Hepatocyte (in vitro differentiated cells): ENCODE measurements at regions not wholly inside any gene's neighbourhood (a gene's known extent, or its start where the extent isn't known, plus 50 kb on each side); places are given as distances from the start of the nearest gene placed in this dataset.

Experiments used
- DNase-seq: peaks from one replicate; pipeline ENCODE4 v3.0.0-alpha.2; 2016; ENCODE audit warnings: low spot score
- H2AFZ ChIP-seq: fragments of 200-600 bp; sonication (generic); 2 replicates; pipeline ENCODE4 v1.6.0; 2016; ENCODE audit warnings: antibody characterized with exemption, mild to moderate bottlenecking
- H3K27ac ChIP-seq: fragments of 200-600 bp; sonication (generic); 2 replicates; pipeline ENCODE4 v1.5.1; 2016; ENCODE audit warnings: mild to moderate bottlenecking
- H3K27me3 ChIP-seq: fragments of 200-600 bp; sonication (generic); 2 replicates; pipeline ENCODE4 v1.6.1; 2016
- H3K36me3 ChIP-seq: fragments of 200-600 bp; sonication (generic); replicated peaks from 2 replicates; pipeline ENCODE4 v1.5.1; 2016; ENCODE audit warnings: low read depth; ENCODE audit not compliant: insufficient read depth
- H3K4me1 ChIP-seq: fragments of 200-600 bp; sonication (generic); 2 replicates; pipeline ENCODE4 v1.5.1; 2016; ENCODE audit warnings: mild to moderate bottlenecking, moderate library complexity; ENCODE audit not compliant: insufficient read depth
- H3K4me2 ChIP-seq: fragments of 200-600 bp; sonication (generic); 2 replicates; pipeline ENCODE4 v1.6.0; 2016
- H3K4me3 ChIP-seq: fragments of 200-600 bp; sonication (generic); 2 replicates; pipeline ENCODE4 v1.5.1; 2016; ENCODE audit warnings: mild to moderate bottlenecking
- H3K79me2 ChIP-seq: fragments of 200-600 bp; sonication (generic); 2 replicates; pipeline ENCODE4 v1.6.0; 2017; ENCODE audit warnings: mild to moderate bottlenecking
- H3K9me2 ChIP-seq: fragments of 200-600 bp; sonication (generic); replicated peaks from 2 replicates; pipeline ENCODE4 v1.6.0; 2017; ENCODE audit warnings: mild to moderate bottlenecking; ENCODE audit not compliant: insufficient read depth
- H3K9me3 ChIP-seq: fragments of 200-600 bp; sonication (generic); 2 replicates; pipeline ENCODE4 v1.5.1; 2016; ENCODE audit warnings: low read depth, mild to moderate bottlenecking
- H4K20me1 ChIP-seq: fragments of 200-600 bp; sonication (generic); 2 replicates; pipeline ENCODE4 v1.6.0; 2016; ENCODE audit warnings: mild to moderate bottlenecking; ENCODE audit not compliant: insufficient read depth, poor library complexity, severe bottlenecking
- CTCF ChIP-seq: fragments of 200-600 bp; sonication (generic); IDR thresholded peaks from 2 replicates; pipeline ENCODE4 v1.5.1; 2016; ENCODE audit warnings: antibody characterized with exemption, mild to moderate bottlenecking; ENCODE audit not compliant: poor library complexity
- EZH2 ChIP-seq: fragments of 200-600 bp; sonication (generic); IDR thresholded peaks from 2 replicates; pipeline ENCODE4 v1.6.1; 2016; ENCODE audit warnings: antibody characterized with exemption, mild to moderate bottlenecking, borderline replicate concordance
- EZH2phosphoT487 ChIP-seq: fragments of 200-600 bp; sonication (generic); IDR thresholded peaks from one replicate; pipeline ENCODE4 v1.6.1; 2018; ENCODE audit warnings: antibody characterized with exemption, mild to moderate bottlenecking, low read depth, moderate library complexity; ENCODE audit not compliant: unreplicated experiment, severe bottlenecking
- WGBS: methylation state at CpG from one replicate; pipeline ENCODE4 v1.1.6; 2016; ENCODE audit warnings: low lambda C conversion rate; ENCODE audit errors: missing lambda C conversion rate; 5-methylcytosine and 5-hydroxymethylcytosine counted together

DNA sequence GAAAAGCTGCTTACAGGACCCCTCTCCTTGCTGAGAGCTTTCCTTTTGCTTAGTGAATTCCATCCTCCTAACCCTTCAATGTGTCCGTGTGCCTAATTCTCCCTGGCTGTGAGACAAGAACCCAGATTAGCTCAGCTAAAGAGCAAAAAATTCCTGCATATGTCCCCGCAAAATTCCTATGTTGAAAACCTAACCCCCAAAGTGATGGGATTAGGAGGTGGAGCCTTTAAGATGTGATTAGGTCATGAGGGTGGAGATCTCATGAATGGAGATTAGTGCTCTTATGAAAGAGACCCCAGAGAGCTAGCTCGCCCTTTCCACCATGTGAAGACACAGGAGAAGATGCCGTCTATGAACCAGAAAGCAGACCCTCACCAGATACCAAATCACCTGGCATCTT, 503.0 kb upstream of the DIAPH2 start:
- no peak overlapping the region for H3K27ac ChIP-seq
- no peaks in the 10 kb centered on the region for H4K20me1 ChIP-seq
- H3K4me1 ChIP-seq = no peaks in the 10 kb centered on the region
- no peak overlapping the region for H3K4me2 ChIP-seq
- TF ChIP-seq EZH2 (no peak), EZH2phosphoT487 (no peak), CTCF (no peak)
- no peaks in the 10 kb centered on the region for H3K27me3 ChIP-seq
- H3K9me2 ChIP-seq = no peaks in the 10 kb centered on the region
- no peak for DNase-seq
- H3K9me3 ChIP-seq = no peaks in the 10 kb centered on the region
- no peak overlapping the region for H2AFZ ChIP-seq
- no peaks in the 10 kb centered on the region for H3K79me2 ChIP-seq
- no peak overlapping the region for H3K4me3 ChIP-seq
- no peaks in the 10 kb centered on the region for H3K36me3 ChIP-seq
- 77% methylated on average over 4 of the region's 4 CpGs for WGBS

DNA sequence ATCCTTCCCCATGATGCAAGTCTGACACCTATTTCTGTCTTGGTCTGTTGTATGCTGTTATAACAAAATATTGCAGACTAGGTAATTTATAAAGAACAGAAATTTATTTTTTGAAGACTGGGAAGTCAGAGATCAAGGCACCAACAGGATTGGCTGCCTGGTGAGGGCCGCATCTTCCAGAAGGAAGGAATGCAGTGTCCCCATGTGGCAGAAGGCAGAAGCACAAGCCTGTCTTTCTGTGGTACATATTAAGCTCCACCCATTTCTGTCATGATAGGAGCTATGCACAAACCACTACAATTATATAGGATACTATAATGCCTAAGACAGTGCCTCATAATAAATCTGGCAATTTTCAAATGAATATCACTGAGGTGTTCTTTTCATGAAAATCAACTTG, 502.3 kb upstream of the DIAPH2 start:
- Histone ChIP-seq H3K27me3 (no peaks in the 10 kb centered on the region), H3K9me3 (no peaks in the 10 kb centered on the region), H3K9me2 (no peaks in the 10 kb centered on the region), H3K4me1 (no peaks in the 10 kb centered on the region), H3K36me3 (no peaks in the 10 kb centered on the region), H3K4me3 (no peak overlapping the region), H3K27ac (no peak overlapping the region), H3K79me2 (no peaks in the 10 kb centered on the region), H4K20me1 (no peaks in the 10 kb centered on the region), H3K4me2 (no peak overlapping the region), H2AFZ (no peak overlapping the region)
- 60% methylated on average over 1 of the region's 1 CpG for WGBS
- TF ChIP-seq EZH2 (no peak), EZH2phosphoT487 (no peak), CTCF (peak; percentile 51)
- peak; percentile 48 for DNase-seq

GRCh38 chrX:96183391-96183790, 501.3 kb upstream of the DIAPH2 start:
- Histone ChIP-seq H4K20me1 (no peaks in the 10 kb centered on the region), H3K9me3 (no peaks in the 10 kb centered on the region), H3K4me2 (no peak overlapping the region), H3K79me2 (no peaks in the 10 kb centered on the region), H2AFZ (no peak overlapping the region), H3K27ac (no peak overlapping the region), H3K9me2 (no peaks in the 10 kb centered on the region), H3K4me1 (no peaks in the 10 kb centered on the region), H3K27me3 (no peaks in the 10 kb centered on the region), H3K36me3 (no peaks in the 10 kb centered on the region), H3K4me3 (no peak overlapping the region)
- DNase-seq = no peak
- 73% methylated on average over 3 of the region's 3 CpGs for WGBS
- TF ChIP-seq CTCF (no peak), EZH2 (no peak)

DNA sequence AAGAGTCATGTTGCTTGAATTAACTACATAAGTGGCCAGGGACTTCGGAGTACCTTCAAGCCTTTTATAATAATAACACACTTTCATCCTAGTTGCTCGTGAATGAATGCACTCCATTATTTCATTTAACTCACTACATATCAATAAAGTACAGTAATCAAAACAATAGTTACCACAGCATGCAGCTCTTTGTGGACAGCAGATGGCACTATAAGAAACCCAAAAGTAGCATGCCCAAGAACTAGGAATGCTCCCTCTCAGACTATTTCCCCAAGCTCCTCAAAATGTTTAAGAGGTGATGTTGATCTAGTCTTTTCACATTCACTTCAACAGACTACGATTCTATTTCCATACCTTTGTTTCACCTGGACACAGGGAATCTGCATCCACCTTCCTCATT, 500.8 kb upstream of the DIAPH2 start:
- 47% methylated on average over 3 of the region's 3 CpGs for WGBS
- H3K27ac ChIP-seq = no peak overlapping the region
- peak; percentile 11 for DNase-seq
- TF ChIP-seq EZH2phosphoT487 (no peak), CTCF (peak; percentile 50)
- H2AFZ ChIP-seq = no peak overlapping the region
- no peak overlapping the region for H3K4me3 ChIP-seq
- no peaks in the 10 kb centered on the region for H3K4me1 ChIP-seq
- no peaks in the 10 kb centered on the region for H4K20me1 ChIP-seq
- H3K36me3 ChIP-seq = no peaks in the 10 kb centered on the region
- H3K9me2 ChIP-seq = no peaks in the 10 kb centered on the region
- no peaks in the 10 kb centered on the region for H3K79me2 ChIP-seq
- H3K9me3 ChIP-seq = no peaks in the 10 kb centered on the region
- H3K4me2 ChIP-seq = no peak overlapping the region
- H3K27me3 ChIP-seq = no peaks in the 10 kb centered on the region
